ENCODE measurements at regions not wholly inside any gene's neighbourhood (a gene's known extent, or its start where the extent isn't known, plus 50 kb on each side); places are given as distances from the start of the nearest gene placed in this dataset.

DNA sequence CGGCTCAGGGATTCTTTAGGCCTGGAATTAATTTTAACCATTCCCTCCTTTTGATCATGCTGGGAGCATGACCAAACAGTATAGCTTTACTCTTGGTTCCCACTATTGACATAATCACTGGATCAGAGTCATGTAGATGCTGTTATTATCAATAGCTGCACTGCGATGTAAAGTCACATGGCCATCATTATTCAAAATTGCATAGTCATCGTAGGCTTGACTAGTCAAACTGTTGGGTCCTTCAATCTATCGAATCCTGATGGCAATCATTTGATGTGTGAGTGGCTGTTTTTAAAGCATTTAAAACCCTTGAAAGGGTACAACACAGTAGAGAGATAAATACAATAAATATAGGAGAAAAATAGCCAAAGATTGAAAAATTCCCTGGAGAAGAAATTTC is 1194.1 kb downstream of the EFNA5 start:
- no peaks in the 10 kb centered on the region for H3K27me3 Mint-ChIP-seq (ENCODE audit: low read depth in 2 of 2)
- H3K9me3 Mint-ChIP-seq = peaks cover 2 to 3% of the 10 kb centered on the region in 2 donors
- 96% methylated on average over 4 of the region's 4 CpGs for WGBS (ENCODE audit: insufficient coverage)
- TF ChIP-seq CTCF (IDR thresholded peaks at IDR 0.05) = no peak
- no peaks in the 10 kb centered on the region for H3K36me3 ChIP-seq (ENCODE audit: control insufficient read depth, insufficient read depth, low read length)
- no peaks in the 10 kb centered on the region for H3K36me3 Mint-ChIP-seq
- DNase-seq (no peak), ATAC-seq (no peak)
- H3K4me3 Mint-ChIP-seq = no peak overlapping the region
- no peak overlapping the region for H3K27ac ChIP-seq (ENCODE audit: low read length)
- no peaks in the 10 kb centered on the region for H3K9me3 ChIP-seq (ENCODE audit: control insufficient read depth, insufficient read depth, low read length)
- intact Hi-C loops (cut with micrococcal nuclease) = no loop called here
- no peak overlapping the region for H3K27ac Mint-ChIP-seq
- H3K27me3 ChIP-seq (ENCODE audit: control insufficient read depth, insufficient read depth, low read length) = no peaks in the 10 kb centered on the region
- H3K4me3 ChIP-seq (ENCODE audit: low read length) = no peak overlapping the region
- H3K4me1 Mint-ChIP-seq = no peaks in the 10 kb centered on the region
- H3K4me1 ChIP-seq (ENCODE audit: control insufficient read depth, insufficient read depth, low read length) = no peaks in the 10 kb centered on the region

- Histone ChIP-seq H3K27me3 (ENCODE audit: control insufficient read depth, insufficient read depth, low read length) (no peaks in the 10 kb centered on the region), H3K27ac (ENCODE audit: low read length) (no peak overlapping the region), H3K9me3 (ENCODE audit: control insufficient read depth, insufficient read depth, low read length) (no peaks in the 10 kb centered on the region), H3K4me1 (ENCODE audit: control insufficient read depth, insufficient read depth, low read length) (no peaks in the 10 kb centered on the region), H3K36me3 (ENCODE audit: control insufficient read depth, insufficient read depth, low read length) (no peaks in the 10 kb centered on the region), H3K4me3 (ENCODE audit: low read length) (no peak overlapping the region)
- Mint-ChIP-seq H3K4me1 (no peaks in the 10 kb centered on the region), H3K36me3 (no peaks in the 10 kb centered on the region), H3K27ac (no peak overlapping the region), H3K9me3 (peaks cover 4 to 7% of the 10 kb centered on the region in 2 donors), H3K27me3 (ENCODE audit: low read depth in 2 of 2) (no peaks in the 10 kb centered on the region), H3K4me3 (no peak overlapping the region)
- no peak for ATAC-seq
- TF ChIP-seq CTCF (IDR thresholded peaks at IDR 0.05) = no peak
- intact Hi-C loops (cut with micrococcal nuclease) = no loop called here
- DNase-seq = no peak
Measured at GRCh38 chr5:106474066-106474465, 1196.7 kb downstream of the EFNA5 start.

- DNase-seq = no peak
- H3K27ac Mint-ChIP-seq = no peak overlapping the region
- H3K27me3 ChIP-seq (ENCODE audit: control insufficient read depth, insufficient read depth, low read length) = no peaks in the 10 kb centered on the region
- H3K27ac ChIP-seq (ENCODE audit: low read length) = no peak overlapping the region
- no peaks in the 10 kb centered on the region for H3K27me3 Mint-ChIP-seq (ENCODE audit: low read depth in 2 of 2)
- peaks cover 2 to 3% of the 10 kb centered on the region in 2 donors for H3K9me3 Mint-ChIP-seq
- no peak overlapping the region for H3K4me3 Mint-ChIP-seq
- H3K4me1 Mint-ChIP-seq = no peaks in the 10 kb centered on the region
- WGBS (ENCODE audit: insufficient coverage) = 100% methylated on average over 3 of the region's 4 CpGs
- H3K4me3 ChIP-seq (ENCODE audit: low read length) = no peak overlapping the region
- no peaks in the 10 kb centered on the region for H3K36me3 Mint-ChIP-seq
- H3K36me3 ChIP-seq (ENCODE audit: control insufficient read depth, insufficient read depth, low read length) = no peaks in the 10 kb centered on the region
- ATAC-seq = no peak
- H3K9me3 ChIP-seq (ENCODE audit: control insufficient read depth, insufficient read depth, low read length) = no peaks in the 10 kb centered on the region
- H3K4me1 ChIP-seq (ENCODE audit: control insufficient read depth, insufficient read depth, low read length) = no peaks in the 10 kb centered on the region
- intact Hi-C loops (cut with micrococcal nuclease) = no loop called here
- no peak for TF ChIP-seq CTCF (IDR thresholded peaks at IDR 0.05)
Measured at GRCh38 chr5:106459541-106459940, 1211.2 kb downstream of the EFNA5 start.

GRCh38 chr5:106454651-106455415 is 1215.9 kb downstream of the EFNA5 start:
- Histone ChIP-seq H3K27ac (ENCODE audit: low read length) (no peak overlapping the region), H3K9me3 (ENCODE audit: control insufficient read depth, insufficient read depth, low read length) (no peaks in the 10 kb centered on the region), H3K4me3 (ENCODE audit: low read length) (no peak overlapping the region), H3K36me3 (ENCODE audit: control insufficient read depth, insufficient read depth, low read length) (no peaks in the 10 kb centered on the region), H3K27me3 (ENCODE audit: control insufficient read depth, insufficient read depth, low read length) (no peaks in the 10 kb centered on the region), H3K4me1 (ENCODE audit: control insufficient read depth, insufficient read depth, low read length) (no peaks in the 10 kb centered on the region)
- Mint-ChIP-seq H3K27ac (no peak overlapping the region), H3K36me3 (no peaks in the 10 kb centered on the region), H3K4me1 (peaks cover 0 to 4% of the 10 kb centered on the region in 2 donors), H3K4me3 (no peak overlapping the region), H3K27me3 (ENCODE audit: low read depth in 2 of 2) (no peaks in the 10 kb centered on the region), H3K9me3 (peaks cover 0 to 2% of the 10 kb centered on the region in 2 donors)
- no peak for TF ChIP-seq CTCF (IDR thresholded peaks at IDR 0.05)
- 53% methylated on average over 3 of the region's 3 CpGs for WGBS (ENCODE audit: insufficient coverage)
- no peak for DNase-seq
- no peak for ATAC-seq
- intact Hi-C loops (cut with micrococcal nuclease) = no loop called here

All from natural killer cell (primary cell).